Neural progenitor cell (in vitro differentiated cells): ENCODE measurements at regions not wholly inside any gene's neighbourhood (a gene's known extent, or its start where the extent isn't known, plus 50 kb on each side); places are given as distances from the start of the nearest gene placed in this dataset.

Source experiments
- CTCF ChIP-seq: fragments of 200-600 bp; sonication (generic); IDR thresholded peaks from 2 replicates; pipeline ENCODE4 v1.5.1; 2017; ENCODE audit warnings: antibody characterized with exemption, mild to moderate bottlenecking
- EZH2 ChIP-seq: fragments of 200-600 bp; sonication (generic); IDR thresholded peaks from 2 replicates; pipeline ENCODE4 v1.6.1; 2017; ENCODE audit warnings: antibody characterized with exemption, mild to moderate bottlenecking, moderate library complexity
- EZH2phosphoT487 ChIP-seq: fragments of 200-600 bp; sonication (generic); IDR thresholded peaks from 2 replicates; pipeline ENCODE4 v1.6.1; 2017; ENCODE audit warnings: antibody characterized with exemption

- TF ChIP-seq EZH2 (no peak), CTCF (no peak), EZH2phosphoT487 (no peak)
Observed at GRCh38 chr1:87457408-87457807, 128.7 kb downstream of the LMO4 start.
